T follicular helper cell (primary cell): ENCODE measurements at regions not wholly inside any gene's neighbourhood (a gene's known extent, or its start where the extent isn't known, plus 50 kb on each side); places are given as distances from the start of the nearest gene placed in this dataset.

ENCODE experiments used
- DNase-seq: peaks from one replicate; pipeline ENCODE4 v3.0.0-alpha.2; 2020; ENCODE audit warnings: low read depth

DNA sequence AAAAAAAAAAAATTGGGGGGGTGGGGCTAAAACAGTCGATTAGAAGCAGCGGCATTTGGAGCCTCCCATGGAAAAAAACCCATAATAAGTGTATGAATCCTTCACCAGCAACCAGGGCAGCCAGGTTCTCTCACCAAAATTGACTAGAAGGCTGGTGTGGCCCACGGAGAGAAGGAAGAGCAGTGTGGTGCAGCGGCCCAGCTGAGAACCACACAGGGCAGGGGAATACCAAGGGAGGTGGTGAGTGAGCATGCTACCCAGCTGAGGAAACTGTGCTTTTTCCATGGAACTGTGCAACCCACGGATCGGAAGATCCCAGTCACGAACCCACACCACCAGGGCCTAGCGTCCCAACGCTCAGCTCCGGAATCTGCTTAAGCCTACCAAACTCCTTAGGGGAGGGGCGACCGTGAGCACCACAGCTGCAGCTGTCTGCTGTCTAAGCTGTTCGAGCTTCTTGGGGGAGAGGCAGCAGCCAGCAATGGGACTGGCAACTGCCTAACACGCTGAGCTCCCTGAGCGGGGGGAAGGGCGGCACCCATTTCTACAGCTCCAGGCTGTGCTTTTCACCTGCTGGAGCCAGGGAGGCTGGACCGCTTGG is 1037.2 kb upstream of the ACVR2A start:
- DNase-seq = no peak

DNA sequence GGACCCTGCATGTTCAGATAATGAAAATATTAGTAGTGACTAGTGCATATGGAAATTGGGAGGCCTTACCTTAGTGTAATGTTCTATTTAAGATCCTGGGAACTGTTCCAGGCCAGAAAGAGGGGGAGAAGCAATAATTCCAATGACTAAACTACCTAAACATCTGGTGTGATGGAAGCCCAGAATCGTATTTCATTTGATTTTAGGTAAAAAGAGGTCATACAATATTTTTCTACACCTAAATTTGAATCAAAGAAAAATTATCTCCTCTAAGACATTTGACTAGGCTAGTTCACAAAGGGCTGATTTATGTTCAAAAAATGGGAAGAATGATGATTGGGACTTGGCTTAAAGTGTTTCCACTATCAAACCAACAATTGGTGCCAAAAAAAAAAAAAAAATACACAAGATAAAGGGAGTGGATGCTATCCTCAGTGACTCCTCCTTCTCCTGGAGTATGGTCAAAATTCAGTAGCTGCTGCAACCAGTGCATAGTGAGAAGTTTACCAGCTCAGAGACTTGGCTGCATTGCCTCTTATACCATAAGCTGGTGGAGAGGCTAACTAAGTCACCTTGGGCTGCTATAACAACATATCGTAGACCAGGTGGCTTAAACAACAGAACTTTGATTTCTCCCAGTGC is 1038.3 kb upstream of the ACVR2A start:
- no peak for DNase-seq

GRCh38 chr2:146804288-146804687 is 1040.5 kb upstream of the ACVR2A start:
- no peak for DNase-seq

DNA sequence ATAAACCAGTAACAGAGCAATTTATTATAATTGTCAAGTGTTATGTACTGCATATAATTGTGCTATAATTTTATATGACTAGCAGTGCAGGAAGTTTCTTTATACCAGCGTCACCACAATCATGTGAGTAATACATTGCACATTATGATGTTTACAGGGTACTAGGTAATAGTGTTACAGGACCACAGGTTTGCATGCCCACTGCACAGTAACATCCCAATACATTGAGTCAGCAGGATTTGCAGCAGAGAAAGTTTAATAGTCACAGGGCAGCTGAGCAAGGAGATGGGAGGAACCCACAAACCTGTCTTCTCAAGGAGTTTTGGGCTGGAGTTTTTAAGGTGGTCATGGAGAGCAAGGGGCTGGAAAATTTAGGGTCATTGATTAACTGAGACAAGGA is 1042.9 kb upstream of the ACVR2A start:
- DNase-seq = no peak

- no peak for DNase-seq
Measured at GRCh38 chr2:146786396-146786795, 1058.4 kb upstream of the ACVR2A start.

DNA sequence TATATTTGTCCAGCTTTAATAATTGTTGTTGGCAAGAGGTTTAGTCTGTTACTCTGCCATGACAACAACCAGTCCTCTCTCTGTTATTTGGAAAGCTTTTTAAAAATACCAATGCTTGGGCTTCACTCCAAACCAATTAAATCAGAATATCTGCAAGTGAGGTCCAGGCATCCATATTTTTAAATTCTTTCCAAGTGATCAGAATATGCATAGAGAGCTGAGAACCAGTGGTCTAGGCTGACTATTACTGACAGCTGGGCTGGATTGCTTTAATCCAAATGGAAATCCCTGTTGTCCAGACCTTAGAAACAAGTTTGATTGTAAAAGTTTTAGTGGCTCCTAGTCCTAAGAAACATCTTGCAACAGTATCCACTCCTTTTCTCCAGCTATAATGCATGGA is 1059.7 kb upstream of the ACVR2A start:
- DNase-seq = no peak

DNA sequence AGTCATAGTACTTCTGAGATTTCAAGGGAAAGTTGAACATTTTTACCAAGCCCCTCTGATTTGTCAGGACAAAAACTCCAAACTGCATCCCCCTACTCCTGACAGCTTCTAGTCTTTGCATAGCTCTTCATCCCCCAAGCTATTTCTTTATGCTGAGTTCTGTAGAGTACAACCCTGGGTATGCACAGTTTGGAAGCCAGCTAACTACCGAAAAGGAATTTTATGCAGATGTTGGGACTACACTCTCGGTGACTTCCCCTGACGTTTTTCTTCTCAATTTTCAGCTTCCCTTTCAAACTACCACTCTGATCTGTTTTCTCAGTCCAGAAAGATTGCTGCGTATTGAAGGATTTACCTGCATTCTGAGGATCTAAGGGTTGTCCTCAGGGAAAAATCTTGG is 1060.2 kb upstream of the ACVR2A start:
- DNase-seq = no peak

DNA sequence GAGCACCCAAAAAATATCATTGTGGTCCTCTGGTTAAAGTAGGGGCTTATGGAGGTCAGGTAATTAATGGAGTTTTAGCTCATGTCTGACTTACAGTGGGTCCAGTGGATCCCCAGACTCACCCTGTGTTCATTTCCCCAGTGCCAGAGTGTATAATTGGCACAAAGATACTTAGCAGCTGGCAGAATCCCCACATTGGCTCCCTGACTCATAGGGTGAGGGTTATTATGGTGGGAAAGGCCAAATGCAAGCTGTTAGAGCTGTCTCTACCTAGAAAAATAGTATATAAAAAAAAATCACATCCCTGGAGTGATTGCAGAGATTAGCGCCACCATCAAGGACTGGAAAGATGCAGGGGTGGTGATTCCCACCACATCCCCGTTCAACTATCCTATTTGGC is 1067.6 kb upstream of the ACVR2A start:
- no peak for DNase-seq

- DNase-seq = no peak
Measured at GRCh38 chr2:146776596-146776995, 1068.2 kb upstream of the ACVR2A start.

GRCh38 chr2:146771531-146771930 is 1073.3 kb upstream of the ACVR2A start:
- DNase-seq = no peak

DNA sequence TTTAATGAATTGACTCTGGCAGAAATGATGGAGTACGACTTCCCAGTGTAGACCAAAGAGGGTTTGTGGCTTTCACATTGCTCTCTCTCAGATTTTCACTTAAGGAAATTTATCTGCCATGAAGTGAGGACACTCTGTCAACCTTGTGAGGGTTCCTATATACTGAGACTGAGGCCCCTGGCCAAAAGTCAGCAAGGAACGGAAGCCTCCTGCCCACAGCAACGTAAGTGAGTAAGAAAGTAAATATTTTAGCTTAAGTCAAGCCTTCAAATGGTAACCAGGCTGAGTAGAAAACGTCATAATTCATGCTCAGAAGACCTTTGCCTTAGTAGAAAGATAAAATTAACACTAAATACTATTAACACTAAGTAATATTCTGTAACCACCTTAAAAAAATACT is 1080.5 kb upstream of the ACVR2A start:
- DNase-seq = no peak

DNA sequence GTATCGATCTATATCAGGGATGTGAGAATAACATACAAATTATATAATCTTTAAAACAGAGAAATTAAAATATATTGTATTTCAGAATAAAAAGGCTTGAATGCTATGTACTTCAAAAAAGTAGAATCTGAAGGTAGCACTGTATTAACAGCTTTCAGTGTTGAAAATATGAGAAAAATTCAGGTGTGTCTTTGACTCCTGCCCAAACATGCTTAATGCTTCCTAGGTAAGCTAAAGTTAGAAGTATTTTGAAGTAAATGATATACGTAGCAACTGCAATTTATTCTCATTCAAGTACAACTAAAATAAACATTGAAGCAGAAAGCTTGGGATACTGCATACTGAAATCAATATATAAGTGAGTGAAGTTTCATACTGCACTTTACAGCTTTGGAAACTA is 1082.0 kb upstream of the ACVR2A start:
- no peak for DNase-seq

DNA sequence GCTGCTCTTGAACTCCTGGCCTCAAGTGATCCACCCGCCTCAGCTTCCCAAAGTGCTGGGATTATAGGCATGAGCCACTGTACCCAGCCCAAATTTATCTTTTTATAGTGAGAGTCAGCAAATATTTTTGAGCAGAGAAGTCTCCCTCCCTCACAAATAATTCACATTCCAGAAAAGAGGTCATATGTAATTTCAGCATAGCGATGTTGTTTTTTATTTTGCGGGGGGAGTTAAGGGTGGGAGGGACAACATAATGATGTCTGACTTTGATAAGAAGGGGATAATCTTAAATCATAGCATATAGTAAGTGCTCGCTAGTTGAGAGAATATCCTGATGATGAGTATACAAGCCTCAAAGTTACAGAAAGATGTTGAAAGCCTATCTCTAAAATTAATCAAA is 1090.2 kb upstream of the ACVR2A start:
- no peak for DNase-seq

GRCh38 chr2:146748046-146748445 is 1096.8 kb upstream of the ACVR2A start:
- DNase-seq = no peak

- DNase-seq = no peak
Measured at GRCh38 chr2:146741260-146741659, 1103.6 kb upstream of the ACVR2A start.

GRCh38 chr2:146734821-146735190 is 1110.0 kb upstream of the ACVR2A start:
- no peak for DNase-seq

GRCh38 chr2:146734042-146734820 is 1110.6 kb upstream of the ACVR2A start:
- DNase-seq = no peak

DNA sequence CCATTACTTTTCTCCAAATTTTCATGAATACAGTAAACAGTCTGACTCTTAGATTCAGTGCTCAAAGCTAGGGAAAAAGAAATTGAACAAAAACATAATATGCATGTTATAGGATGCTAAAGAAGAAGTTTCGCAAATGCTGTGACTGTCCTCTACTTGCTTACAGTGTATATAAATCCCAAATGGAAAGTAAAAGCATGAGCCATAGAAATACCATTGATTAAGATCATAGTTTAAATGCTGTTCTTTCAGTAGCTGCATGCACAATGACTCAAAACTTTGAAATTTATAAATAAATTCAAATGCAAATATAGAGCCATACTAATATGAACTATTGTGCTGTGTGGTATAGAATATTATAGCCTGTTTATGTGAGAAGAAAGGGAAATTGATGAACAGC is 1113.9 kb upstream of the ACVR2A start:
- DNase-seq = no peak

- DNase-seq = no peak
Measured at GRCh38 chr2:146721486-146721885, 1123.3 kb upstream of the ACVR2A start.

- no peak for DNase-seq
Measured at GRCh38 chr2:146720170-146720569, 1124.7 kb upstream of the ACVR2A start.

DNA sequence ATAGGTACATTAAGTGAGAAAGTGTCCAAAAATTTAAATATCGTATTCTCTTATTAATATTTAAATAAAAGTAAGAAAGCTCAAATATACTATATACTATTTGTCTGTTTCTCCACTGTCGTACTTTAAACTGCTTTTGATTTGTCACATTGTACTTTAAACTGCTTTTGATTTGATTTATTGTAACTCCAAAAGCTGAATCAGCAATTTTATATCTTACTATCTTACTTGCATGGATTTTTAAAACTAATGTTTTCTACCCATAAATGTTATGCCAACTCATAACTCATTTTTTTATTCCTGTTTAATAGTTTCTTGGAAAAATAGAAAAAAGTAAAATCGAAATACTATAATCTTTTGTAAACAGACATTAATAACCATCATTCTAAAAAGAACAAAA is 1128.2 kb upstream of the ACVR2A start:
- DNase-seq = no peak

DNA sequence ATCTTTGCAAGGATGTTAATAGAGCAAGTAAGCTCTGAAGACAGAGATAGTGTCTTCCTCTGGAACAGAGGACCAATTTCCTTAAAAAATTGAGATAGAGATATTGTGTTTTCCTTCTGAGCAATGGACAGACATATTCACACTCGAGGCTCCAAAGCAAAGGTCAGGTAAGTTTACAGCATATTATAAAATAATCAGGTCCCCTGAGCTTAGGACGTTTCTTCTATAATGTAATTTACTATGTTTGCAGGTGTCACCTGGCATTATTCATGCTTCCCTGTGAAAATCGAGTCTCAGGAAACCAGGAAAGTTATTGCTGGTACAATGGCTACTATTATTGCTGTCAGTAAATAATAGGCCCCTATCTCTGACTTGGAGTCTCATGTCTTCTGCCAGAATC is 1135.8 kb upstream of the ACVR2A start:
- no peak for DNase-seq

DNA sequence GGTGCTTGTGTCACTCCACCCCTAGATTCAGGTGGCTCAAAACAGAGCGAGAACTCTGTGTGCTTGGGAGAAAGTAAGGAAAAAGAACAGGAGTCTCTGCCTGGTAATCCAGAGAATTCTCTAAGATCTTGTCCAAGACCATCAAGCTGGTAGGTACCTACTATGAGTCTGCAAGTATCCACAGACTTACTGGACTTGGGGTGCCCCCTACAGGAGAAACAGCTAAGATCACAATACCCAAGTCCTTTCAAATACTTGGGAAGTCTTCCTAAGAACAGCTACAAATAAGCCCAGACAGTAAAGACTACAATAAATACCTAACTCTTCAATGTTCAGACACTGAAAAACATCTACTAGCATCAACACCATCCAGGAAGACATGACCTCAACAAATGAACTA is 1143.6 kb upstream of the ACVR2A start:
- DNase-seq = no peak

DNA sequence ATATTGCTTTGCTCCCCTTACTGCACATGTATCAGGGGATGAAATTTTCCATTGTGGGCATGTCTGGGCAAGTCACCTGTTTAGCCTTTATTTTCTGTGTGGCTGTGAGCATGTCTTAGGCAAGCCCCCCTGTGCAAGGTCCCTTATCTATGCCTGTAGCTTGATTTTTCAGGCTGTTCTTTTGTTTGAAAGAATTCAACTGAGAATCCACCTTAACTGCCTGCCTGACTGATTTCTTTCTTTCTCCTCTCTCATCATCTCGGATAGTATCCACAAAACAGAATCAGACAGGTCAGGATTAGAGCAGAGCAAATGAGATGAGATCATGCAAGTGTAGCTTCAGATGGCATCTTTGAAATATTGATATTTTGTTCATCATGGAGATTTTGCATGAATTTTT is 1147.5 kb upstream of the ACVR2A start:
- no peak for DNase-seq
